Cardiac fibroblast (primary cell): ENCODE measurements at regions not wholly inside any gene's neighbourhood (a gene's known extent, or its start where the extent isn't known, plus 50 kb on each side); places are given as distances from the start of the nearest gene placed in this dataset.
"Not testable (repeated sequence)": the region's sequence is repeated elsewhere in the genome, so short reads cannot be mapped to it uniquely, and the experiment has no call there.

Source experiments
- DNase-seq, 2 donors: peaks; one replicate each; pipeline versions ENCODE4 v3.0.0 to v3.0.0-alpha.2; 2010; ENCODE audit warnings: low read depth in 2 of 2
- H3K4me3 ChIP-seq, 2 donors: replicated peaks in 1 of 2; 1 replicate in 1 of 2; 2 replicates in 1 of 2; pipeline ENCODE4 v1.5.1; 2011; ENCODE audit warnings: low read depth in 2 of 2, low read length in 2 of 2, mild to moderate bottlenecking in 2 of 2, moderate library complexity in 1 of 2
- TF ChIP-seq, protein P1 (sequence below): IDR thresholded peaks from one replicate; pipeline ENCODE4 v1.5.1; 2011; ENCODE audit warnings: low read depth, mild to moderate bottlenecking, low read length, inconsistent platforms

DNA sequence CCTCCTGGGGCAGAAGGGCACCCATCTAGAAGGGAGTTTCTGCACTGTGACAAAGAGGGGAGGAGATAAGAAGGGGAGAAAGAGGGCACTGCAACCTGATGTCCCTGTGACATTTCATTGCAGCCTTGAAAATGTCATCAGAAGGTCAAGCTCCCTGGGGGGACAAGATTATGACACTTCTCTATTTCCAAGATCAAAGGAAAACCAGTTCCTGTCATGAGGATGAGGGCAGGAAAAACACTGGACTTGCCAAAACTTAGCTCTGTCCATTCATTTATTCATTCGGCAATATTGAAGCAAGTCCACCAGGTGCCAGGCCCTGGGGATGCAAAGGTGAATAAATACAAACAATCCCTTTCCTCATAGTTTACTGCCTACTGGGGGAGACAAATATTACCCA is 138.4 kb upstream of the CDKN3 start:
- DNase-seq: no peak
- H3K4me3 ChIP-seq: no peak overlapping the region
- TF ChIP-seq, protein P1, sequence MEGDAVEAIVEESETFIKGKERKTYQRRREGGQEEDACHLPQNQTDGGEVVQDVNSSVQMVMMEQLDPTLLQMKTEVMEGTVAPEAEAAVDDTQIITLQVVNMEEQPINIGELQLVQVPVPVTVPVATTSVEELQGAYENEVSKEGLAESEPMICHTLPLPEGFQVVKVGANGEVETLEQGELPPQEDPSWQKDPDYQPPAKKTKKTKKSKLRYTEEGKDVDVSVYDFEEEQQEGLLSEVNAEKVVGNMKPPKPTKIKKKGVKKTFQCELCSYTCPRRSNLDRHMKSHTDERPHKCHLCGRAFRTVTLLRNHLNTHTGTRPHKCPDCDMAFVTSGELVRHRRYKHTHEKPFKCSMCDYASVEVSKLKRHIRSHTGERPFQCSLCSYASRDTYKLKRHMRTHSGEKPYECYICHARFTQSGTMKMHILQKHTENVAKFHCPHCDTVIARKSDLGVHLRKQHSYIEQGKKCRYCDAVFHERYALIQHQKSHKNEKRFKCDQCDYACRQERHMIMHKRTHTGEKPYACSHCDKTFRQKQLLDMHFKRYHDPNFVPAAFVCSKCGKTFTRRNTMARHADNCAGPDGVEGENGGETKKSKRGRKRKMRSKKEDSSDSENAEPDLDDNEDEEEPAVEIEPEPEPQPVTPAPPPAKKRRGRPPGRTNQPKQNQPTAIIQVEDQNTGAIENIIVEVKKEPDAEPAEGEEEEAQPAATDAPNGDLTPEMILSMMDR: no peak

DNA sequence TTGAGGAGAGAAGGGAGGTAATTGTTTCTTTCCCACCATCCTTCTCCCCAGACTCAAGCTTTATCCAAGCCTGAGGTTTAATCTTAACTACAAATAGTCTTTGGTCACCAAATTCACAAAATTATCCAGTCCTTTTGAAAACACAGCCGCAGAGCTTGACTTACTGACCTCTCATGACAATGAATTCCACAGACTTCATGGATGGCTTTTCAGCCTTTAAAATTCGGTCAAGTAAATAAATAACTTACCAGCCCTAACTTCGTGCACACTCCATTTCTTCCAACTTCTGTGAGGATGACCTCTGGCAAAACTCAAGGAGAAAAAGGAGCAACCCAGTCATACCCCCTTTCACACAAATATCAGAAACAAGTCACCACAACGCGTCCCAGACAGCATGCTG is 137.0 kb upstream of the CDKN3 start:
- TF ChIP-seq, protein P1: no peak
- no peak for DNase-seq

DNA sequence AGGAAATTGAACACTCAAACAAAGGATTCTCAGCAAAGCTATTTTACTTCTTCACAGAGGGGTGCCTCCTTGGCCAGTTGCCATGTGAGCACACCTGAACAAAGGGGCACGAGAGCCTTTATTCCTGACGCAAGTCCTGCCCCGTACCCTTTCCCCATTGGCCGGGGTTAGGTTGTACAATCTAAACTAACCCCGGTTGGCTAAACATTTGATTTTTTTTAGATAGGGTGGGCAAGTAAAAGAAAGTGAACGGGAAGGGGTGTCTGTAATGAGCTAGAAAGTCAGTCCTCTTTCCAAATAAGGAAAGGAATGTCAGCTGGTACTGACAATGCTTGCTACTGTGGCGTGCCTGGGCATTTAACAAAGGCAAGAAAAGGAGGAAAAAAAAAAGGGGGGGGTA is 135.5 kb upstream of the CDKN3 start:
- H3K4me3 ChIP-seq: no peak overlapping the region
- DNase-seq: no peak
- TF ChIP-seq, protein P1: no peak

More for the DNA sequence above, 137.0 kb upstream of the CDKN3 start:
- no peak overlapping the region for H3K4me3 ChIP-seq

DNA sequence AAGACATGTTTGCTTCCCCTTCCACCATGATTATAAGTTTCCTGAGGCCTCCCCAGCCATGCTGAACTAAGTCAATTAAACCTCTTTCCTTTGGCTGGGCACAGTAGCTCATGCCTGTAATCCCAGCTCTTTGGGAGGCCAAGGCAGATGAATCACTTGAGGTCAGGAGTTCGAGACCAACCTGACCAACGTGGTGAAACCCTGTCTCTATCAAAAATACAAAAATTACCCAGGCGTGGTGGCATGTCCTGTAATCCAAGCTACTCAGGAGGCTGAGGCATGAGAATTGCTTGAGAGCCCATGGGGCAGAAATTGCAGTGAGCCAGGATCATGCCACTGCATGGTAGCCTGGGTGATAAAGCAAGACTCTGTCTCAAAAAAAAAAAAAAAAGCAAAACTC is 130.2 kb upstream of the CDKN3 start:
- DNase-seq, H3K4me3 ChIP-seq: not testable (repeated sequence)

DNA sequence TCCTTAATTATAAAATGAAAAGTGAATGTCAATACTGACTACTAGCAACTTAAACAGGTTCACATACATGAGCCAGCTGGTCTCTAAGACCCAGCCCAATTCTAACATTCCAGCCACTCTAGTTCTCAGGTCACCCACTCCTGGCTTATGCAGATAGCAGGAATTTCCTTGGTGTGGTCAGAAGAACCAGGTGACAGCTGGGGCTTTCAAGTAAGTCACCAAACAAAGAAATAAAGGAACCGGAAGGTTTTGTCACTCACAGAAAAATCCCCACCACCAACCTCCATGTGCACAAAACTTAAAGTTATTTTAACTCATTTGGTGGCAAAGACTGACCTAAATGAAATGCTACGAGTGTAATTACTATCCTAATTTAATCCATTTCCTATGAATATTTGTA is 129.6 kb upstream of the CDKN3 start:
- no peak for DNase-seq
- TF ChIP-seq, protein P1: no peak
- H3K4me3 ChIP-seq: no peak overlapping the region

DNA sequence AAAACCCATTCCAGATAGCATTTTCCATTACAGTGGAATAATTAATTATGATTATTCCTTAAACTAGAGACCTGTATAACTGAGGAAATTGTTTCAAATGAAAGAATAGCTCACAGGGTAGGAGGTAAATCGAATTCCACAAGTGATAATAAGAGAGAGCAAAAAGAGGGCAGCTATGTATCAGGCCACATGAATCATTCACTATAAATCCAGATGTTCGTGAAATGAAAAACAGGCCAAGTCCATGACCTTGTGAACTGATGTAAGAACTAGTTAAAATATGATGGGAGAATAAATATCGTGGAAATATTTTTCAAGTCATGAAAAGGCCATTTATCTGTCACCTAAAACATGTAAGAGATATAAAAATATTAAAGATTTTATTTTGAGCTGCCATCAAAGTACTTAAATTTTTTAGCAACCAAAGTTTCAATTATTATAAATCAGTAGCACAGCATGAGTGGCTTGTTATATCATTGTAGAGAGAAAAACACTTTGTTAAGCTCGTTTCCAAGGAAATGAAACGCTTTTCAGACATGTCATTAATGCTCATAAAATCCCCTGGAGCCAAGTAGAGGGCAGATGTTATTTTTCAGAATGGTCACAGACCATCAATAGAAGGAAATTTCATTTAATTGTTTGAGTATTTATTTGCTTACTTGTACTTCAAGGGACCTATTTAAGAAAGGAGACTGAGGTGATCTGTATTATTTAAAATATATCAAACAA is 120.6 kb upstream of the CDKN3 start:
- no peak for DNase-seq
- TF ChIP-seq, protein P1: no peak
- H3K4me3 ChIP-seq: no peak overlapping the region

DNA sequence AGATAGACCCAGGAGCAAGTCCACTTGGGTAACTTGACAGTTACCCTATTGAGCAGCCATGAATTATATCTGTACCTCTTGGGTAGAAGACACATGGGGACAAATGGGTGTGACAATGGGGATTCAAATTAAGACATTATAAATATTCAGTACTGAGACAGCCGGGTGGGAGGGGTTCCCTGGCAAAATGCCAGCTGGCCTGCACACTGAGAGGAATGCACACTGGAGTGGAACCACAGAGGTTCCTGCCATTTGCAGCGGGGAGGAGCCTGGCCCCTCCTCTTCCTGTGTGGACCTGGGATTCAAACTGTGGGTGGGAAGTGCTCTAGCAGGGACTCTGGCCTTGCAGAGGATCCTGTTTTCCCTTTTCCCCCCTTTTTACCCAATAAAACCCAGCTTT is 118.7 kb upstream of the CDKN3 start:
- TF ChIP-seq, protein P1: no peak
- DNase-seq: no peak
- H3K4me3 ChIP-seq: no peak overlapping the region
